ENCODE measurements at regions not wholly inside any gene's neighbourhood (a gene's known extent, or its start where the extent isn't known, plus 50 kb on each side); places are given as distances from the start of the nearest gene placed in this dataset.
"Not testable (repeated sequence)": the region's sequence is repeated elsewhere in the genome, so short reads cannot be mapped to it uniquely, and the experiment has no call there.

GRCh38 chr4:133534224-133534623, 385.1 kb downstream of the PCDH10 start:
- H2AFZ ChIP-seq (ENCODE audit: low read depth, low read length); H3K4me3 ChIP-seq (ENCODE audit: insufficient read depth in 1 of 2, low read depth in 1 of 2, low read length in 2 of 2); H3K23ac ChIP-seq (ENCODE audit: low read length in 2 of 2); H3K4me2 ChIP-seq (ENCODE audit: low read length, poor library complexity, severe bottlenecking); H2BK15ac ChIP-seq (ENCODE audit: low read depth, poor library complexity, severe bottlenecking); H4K91ac ChIP-seq (ENCODE audit: low read length); H3K27ac ChIP-seq (ENCODE audit: low read length, poor library complexity, severe bottlenecking); H3K36me3 ChIP-seq (ENCODE audit: control insufficient read depth in 1 of 2, insufficient read depth in 2 of 2, low read depth in 1 of 2, low read length in 2 of 2); H3K18ac ChIP-seq (ENCODE audit: low read depth in 1 of 2, low read length in 2 of 2); H3K27me3 ChIP-seq (ENCODE audit: control insufficient read depth in 1 of 2, insufficient read depth in 1 of 2, low read length in 2 of 2); H3K4me1 ChIP-seq (ENCODE audit: control insufficient read depth, insufficient read depth, low read depth, low read length); H2BK120ac ChIP-seq (ENCODE audit: low read depth, low read length); H3K79me1 ChIP-seq (replicated peaks; ENCODE audit: low read length, poor library complexity, severe bottlenecking); H3K4ac ChIP-seq (ENCODE audit: low read depth in 1 of 2, low read length in 2 of 2); H2AK5ac ChIP-seq (ENCODE audit: low read length, severe bottlenecking); DNase-seq; H2BK12ac ChIP-seq (ENCODE audit: low read length in 2 of 2); H3K9me3 ChIP-seq (ENCODE audit: control insufficient read depth, low read length); H4K8ac ChIP-seq (ENCODE audit: low read length); H3K9ac ChIP-seq (ENCODE audit: low read length); H2BK5ac ChIP-seq (ENCODE audit: low read depth, low read length, poor library complexity, severe bottlenecking); H3K14ac ChIP-seq (ENCODE audit: low read length in 2 of 2): not testable (repeated sequence)
- WGBS: 78% methylated on average over 5 of the region's 6 CpGs

GRCh38 chr4:133524369-133524768, 375.3 kb downstream of the PCDH10 start:
- Histone ChIP-seq H2BK15ac (ENCODE audit: low read depth, poor library complexity, severe bottlenecking) (no peak overlapping the region), H3K27me3 (ENCODE audit: control insufficient read depth in 1 of 2, insufficient read depth in 1 of 2, low read length in 2 of 2) (no peaks in the 10 kb centered on the region), H3K9ac (ENCODE audit: low read length) (no peak overlapping the region), H3K36me3 (ENCODE audit: control insufficient read depth in 1 of 2, insufficient read depth in 2 of 2, low read depth in 1 of 2, low read length in 2 of 2) (no peaks in the 10 kb centered on the region), H2BK120ac (ENCODE audit: low read depth, low read length) (no peak overlapping the region), H3K79me1 (replicated peaks; ENCODE audit: low read length, poor library complexity, severe bottlenecking) (no peaks in the 10 kb centered on the region), H2BK5ac (ENCODE audit: low read depth, low read length, poor library complexity, severe bottlenecking) (no peak overlapping the region), H3K9me3 (ENCODE audit: control insufficient read depth, low read length) (no peaks in the 10 kb centered on the region), H2AK5ac (ENCODE audit: low read length, severe bottlenecking) (no peak overlapping the region), H4K8ac (ENCODE audit: low read length) (no peak overlapping the region), H2AFZ (ENCODE audit: low read depth, low read length) (no peak overlapping the region), H3K18ac (ENCODE audit: low read depth in 1 of 2, low read length in 2 of 2) (no peak overlapping the region), H2BK12ac (ENCODE audit: low read length in 2 of 2) (no peak overlapping the region), H3K4ac (ENCODE audit: low read depth in 1 of 2, low read length in 2 of 2) (no peak overlapping the region), H3K23ac (ENCODE audit: low read length in 2 of 2) (no peak overlapping the region), H4K91ac (ENCODE audit: low read length) (no peak overlapping the region), H3K4me2 (ENCODE audit: low read length, poor library complexity, severe bottlenecking) (no peak overlapping the region), H3K14ac (ENCODE audit: low read length in 2 of 2) (no peak overlapping the region), H3K4me1 (ENCODE audit: control insufficient read depth, insufficient read depth, low read depth, low read length) (no peaks in the 10 kb centered on the region), H3K4me3 (ENCODE audit: insufficient read depth in 1 of 2, low read depth in 1 of 2, low read length in 2 of 2) (no peak overlapping the region), H3K27ac (ENCODE audit: low read length, poor library complexity, severe bottlenecking) (no peak overlapping the region)
- WGBS: no CpG with 5 or more reads among the region's 1 CpG
- DNase-seq: no peak

GRCh38 chr4:133513901-133514300, 364.8 kb downstream of the PCDH10 start:
- Histone ChIP-seq H3K27me3 (ENCODE audit: control insufficient read depth in 1 of 2, insufficient read depth in 1 of 2, low read length in 2 of 2) (no peaks in the 10 kb centered on the region), H2BK12ac (ENCODE audit: low read length in 2 of 2) (no peak overlapping the region), H3K23ac (ENCODE audit: low read length in 2 of 2) (no peak overlapping the region), H4K91ac (ENCODE audit: low read length) (no peak overlapping the region), H3K4me1 (ENCODE audit: control insufficient read depth, insufficient read depth, low read depth, low read length) (no peaks in the 10 kb centered on the region), H3K14ac (ENCODE audit: low read length in 2 of 2) (no peak overlapping the region), H2BK5ac (ENCODE audit: low read depth, low read length, poor library complexity, severe bottlenecking) (no peak overlapping the region), H2BK15ac (ENCODE audit: low read depth, poor library complexity, severe bottlenecking) (no peak overlapping the region), H3K9me3 (ENCODE audit: control insufficient read depth, low read length) (peaks cover 5% of the 10 kb centered on the region), H3K9ac (ENCODE audit: low read length) (no peak overlapping the region), H3K27ac (ENCODE audit: low read length, poor library complexity, severe bottlenecking) (no peak overlapping the region), H4K8ac (ENCODE audit: low read length) (no peak overlapping the region), H2BK120ac (ENCODE audit: low read depth, low read length) (no peak overlapping the region), H3K4me3 (ENCODE audit: insufficient read depth in 1 of 2, low read depth in 1 of 2, low read length in 2 of 2) (no peak overlapping the region), H3K36me3 (ENCODE audit: control insufficient read depth in 1 of 2, insufficient read depth in 2 of 2, low read depth in 1 of 2, low read length in 2 of 2) (no peaks in the 10 kb centered on the region), H3K18ac (ENCODE audit: low read depth in 1 of 2, low read length in 2 of 2) (no peak overlapping the region), H2AFZ (ENCODE audit: low read depth, low read length) (no peak overlapping the region), H3K4ac (ENCODE audit: low read depth in 1 of 2, low read length in 2 of 2) (no peak overlapping the region), H2AK5ac (ENCODE audit: low read length, severe bottlenecking) (no peak overlapping the region), H3K4me2 (ENCODE audit: low read length, poor library complexity, severe bottlenecking) (no peak overlapping the region), H3K79me1 (replicated peaks; ENCODE audit: low read length, poor library complexity, severe bottlenecking) (no peaks in the 10 kb centered on the region)
- peak; percentile 3 for DNase-seq

GRCh38 chr4:133498149-133498548, 349.1 kb downstream of the PCDH10 start:
- Histone ChIP-seq H3K9ac (ENCODE audit: low read length) (no peak overlapping the region), H4K91ac (ENCODE audit: low read length) (no peak overlapping the region), H2AFZ (ENCODE audit: low read depth, low read length) (no peak overlapping the region), H3K36me3 (ENCODE audit: control insufficient read depth in 1 of 2, insufficient read depth in 2 of 2, low read depth in 1 of 2, low read length in 2 of 2) (no peaks in the 10 kb centered on the region), H3K4me1 (ENCODE audit: control insufficient read depth, insufficient read depth, low read depth, low read length) (no peaks in the 10 kb centered on the region), H3K9me3 (ENCODE audit: control insufficient read depth, low read length) (no peaks in the 10 kb centered on the region), H3K27ac (ENCODE audit: low read length, poor library complexity, severe bottlenecking) (no peak overlapping the region), H4K8ac (ENCODE audit: low read length) (no peak overlapping the region), H2BK5ac (ENCODE audit: low read depth, low read length, poor library complexity, severe bottlenecking) (no peak overlapping the region), H2BK120ac (ENCODE audit: low read depth, low read length) (no peak overlapping the region), H3K4me2 (ENCODE audit: low read length, poor library complexity, severe bottlenecking) (no peak overlapping the region), H3K23ac (ENCODE audit: low read length in 2 of 2) (no peak overlapping the region), H3K4ac (ENCODE audit: low read depth in 1 of 2, low read length in 2 of 2) (no peak overlapping the region), H2BK12ac (ENCODE audit: low read length in 2 of 2) (no peak overlapping the region), H3K4me3 (ENCODE audit: insufficient read depth in 1 of 2, low read depth in 1 of 2, low read length in 2 of 2) (no peak overlapping the region), H3K79me1 (replicated peaks; ENCODE audit: low read length, poor library complexity, severe bottlenecking) (no peaks in the 10 kb centered on the region), H3K18ac (ENCODE audit: low read depth in 1 of 2, low read length in 2 of 2) (no peak overlapping the region), H2AK5ac (ENCODE audit: low read length, severe bottlenecking) (no peak overlapping the region), H2BK15ac (ENCODE audit: low read depth, poor library complexity, severe bottlenecking) (no peak overlapping the region), H3K14ac (ENCODE audit: low read length in 2 of 2) (no peak overlapping the region), H3K27me3 (ENCODE audit: control insufficient read depth in 1 of 2, insufficient read depth in 1 of 2, low read length in 2 of 2) (no peaks in the 10 kb centered on the region)
- 98% methylated on average over 5 of the region's 6 CpGs for WGBS
- no peak for DNase-seq
